Omental fat pad (tissue), 3 donors: ENCODE measurements at regions not wholly inside any gene's neighbourhood (a gene's known extent, or its start where the extent isn't known, plus 50 kb on each side); places are given as distances from the start of the nearest gene placed in this dataset.

Experiments
- ATAC-seq: fragments of 150-250 bp; one replicate; pipeline ENCODE4 v1.9.1; 2016; ENCODE audit warnings: mild to moderate bottlenecking, moderate library complexity; ENCODE audit not compliant: low FRiP score
- DNase-seq: peaks from one replicate; pipeline ENCODE4 v3.0.0-alpha.2; 2019; ENCODE audit warnings: low spot score
- TF ChIP-seq, protein P1 (sequence below), 3 donors: fragments of 450-650 bp; IDR thresholded peaks; one replicate each; pipeline ENCODE4 v1.5.1; 2016 to 2017; ENCODE audit warnings: antibody characterized with exemption in 3 of 3, mild to moderate bottlenecking in 3 of 3, moderate library complexity in 2 of 3

DNA sequence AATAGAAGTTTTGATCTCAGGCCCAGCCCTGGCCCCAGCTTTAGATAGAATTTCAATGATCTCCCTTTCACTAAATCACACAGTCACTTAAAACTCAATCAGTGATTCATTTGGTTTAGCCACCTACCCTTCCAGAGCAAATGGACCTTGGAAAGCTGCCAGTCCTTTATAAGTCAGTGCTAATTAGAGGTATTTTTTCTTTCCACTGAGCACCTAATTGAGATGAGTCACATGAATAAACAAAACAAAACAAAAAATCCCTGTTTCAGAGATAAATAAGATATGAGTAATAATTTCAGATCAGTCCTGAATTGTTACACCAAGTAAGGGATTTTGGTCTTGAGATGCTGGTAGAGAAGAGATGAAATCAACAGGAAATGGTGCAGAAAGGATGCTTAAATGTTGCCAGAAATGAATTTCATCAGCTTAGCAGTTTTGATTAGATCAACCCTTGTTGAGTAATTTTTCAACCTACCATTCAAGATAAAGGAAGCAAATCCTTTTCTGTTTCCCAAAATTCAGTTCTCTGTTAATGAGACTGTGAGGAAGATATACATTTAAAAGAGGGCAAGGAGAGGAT, 352.0 kb upstream of the COL8A1 start:
- DNase-seq (no peak), ATAC-seq (no peak)
- TF ChIP-seq, protein P1, sequence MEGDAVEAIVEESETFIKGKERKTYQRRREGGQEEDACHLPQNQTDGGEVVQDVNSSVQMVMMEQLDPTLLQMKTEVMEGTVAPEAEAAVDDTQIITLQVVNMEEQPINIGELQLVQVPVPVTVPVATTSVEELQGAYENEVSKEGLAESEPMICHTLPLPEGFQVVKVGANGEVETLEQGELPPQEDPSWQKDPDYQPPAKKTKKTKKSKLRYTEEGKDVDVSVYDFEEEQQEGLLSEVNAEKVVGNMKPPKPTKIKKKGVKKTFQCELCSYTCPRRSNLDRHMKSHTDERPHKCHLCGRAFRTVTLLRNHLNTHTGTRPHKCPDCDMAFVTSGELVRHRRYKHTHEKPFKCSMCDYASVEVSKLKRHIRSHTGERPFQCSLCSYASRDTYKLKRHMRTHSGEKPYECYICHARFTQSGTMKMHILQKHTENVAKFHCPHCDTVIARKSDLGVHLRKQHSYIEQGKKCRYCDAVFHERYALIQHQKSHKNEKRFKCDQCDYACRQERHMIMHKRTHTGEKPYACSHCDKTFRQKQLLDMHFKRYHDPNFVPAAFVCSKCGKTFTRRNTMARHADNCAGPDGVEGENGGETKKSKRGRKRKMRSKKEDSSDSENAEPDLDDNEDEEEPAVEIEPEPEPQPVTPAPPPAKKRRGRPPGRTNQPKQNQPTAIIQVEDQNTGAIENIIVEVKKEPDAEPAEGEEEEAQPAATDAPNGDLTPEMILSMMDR (IDR thresholded peaks at IDR 0.05): no peak

DNA sequence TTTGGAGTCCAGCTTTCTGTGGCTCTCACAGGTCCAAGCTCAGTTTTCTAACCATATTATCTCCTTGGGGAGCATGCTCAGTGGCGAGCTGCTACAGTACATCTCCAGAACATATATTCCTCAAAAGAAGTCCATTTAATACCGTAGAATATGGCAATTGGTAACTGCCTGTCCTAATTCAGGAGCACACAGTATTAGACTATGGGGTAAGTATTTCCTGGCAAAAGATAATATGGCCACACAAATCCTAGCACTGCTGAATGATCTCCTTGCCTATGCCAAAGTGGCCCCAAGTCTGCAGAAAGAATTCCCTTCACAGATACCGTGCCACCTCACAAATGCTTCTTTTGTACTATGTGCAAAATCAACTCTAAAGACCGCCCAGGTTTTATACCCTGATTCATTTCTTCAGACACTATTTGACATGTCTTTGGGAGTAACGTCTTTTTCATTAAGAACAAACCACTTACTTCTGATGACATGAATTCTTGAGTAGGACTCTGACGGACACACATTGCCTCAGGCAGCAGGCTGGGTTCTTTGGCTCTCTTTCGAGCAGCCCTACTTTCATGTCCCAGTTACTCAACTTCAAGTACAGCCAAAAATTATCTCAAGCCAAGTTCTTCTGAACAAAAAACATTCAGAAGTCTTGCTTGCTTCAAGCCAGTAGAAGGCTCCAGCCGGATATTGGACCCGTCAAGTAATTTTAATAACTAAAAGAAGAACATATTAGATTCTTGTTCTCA, 368.3 kb upstream of the DCBLD2 start:
- ATAC-seq: no peak
- TF ChIP-seq, protein P1 (IDR thresholded peaks at IDR 0.05): no peak
- DNase-seq: no peak

DNA sequence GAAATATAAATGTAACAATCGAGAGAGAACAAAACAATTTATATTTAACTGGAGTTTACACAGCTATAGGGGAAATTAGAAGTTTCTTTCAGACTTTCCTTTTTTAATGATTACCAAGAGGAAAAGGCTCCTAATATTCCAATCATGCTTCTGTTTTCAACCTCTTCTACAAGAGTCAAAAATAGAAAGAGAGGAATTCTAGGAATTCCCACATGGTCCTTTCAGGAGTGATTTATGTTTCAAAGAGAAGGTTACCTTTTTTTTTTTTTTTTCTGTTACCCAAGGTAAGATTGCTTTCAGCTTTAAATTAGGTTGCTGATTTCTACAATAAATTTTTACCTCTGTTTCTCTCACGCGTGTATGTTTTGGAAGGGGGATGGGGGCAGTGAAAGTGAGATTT, 355.3 kb upstream of the DCBLD2 start:
- ATAC-seq: no peak
- no peak for DNase-seq
- TF ChIP-seq, protein P1 (IDR thresholded peaks at IDR 0.05): no peak

DNA sequence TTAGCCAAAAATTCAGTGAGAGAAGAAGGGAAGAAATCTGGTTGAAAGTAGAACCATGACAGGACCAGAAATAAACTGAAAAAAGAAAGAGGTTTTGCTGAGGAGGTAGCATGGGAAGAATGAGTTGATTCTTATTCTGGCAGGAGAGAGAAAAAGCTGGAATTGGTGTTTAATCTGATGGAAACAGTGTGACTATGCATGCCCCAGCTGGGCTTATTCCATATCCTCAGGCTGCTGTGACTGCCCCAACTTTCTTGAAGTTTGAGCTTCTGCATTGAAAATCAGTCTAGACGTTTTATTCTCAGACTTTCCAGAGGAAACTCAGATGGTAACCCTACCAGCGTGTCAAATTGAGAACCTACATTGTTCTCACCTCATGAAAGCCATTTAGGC, 352.5 kb upstream of the DCBLD2 start:
- no peak for DNase-seq
- TF ChIP-seq, protein P1 (IDR thresholded peaks at IDR 0.05): no peak
- no peak for ATAC-seq

DNA sequence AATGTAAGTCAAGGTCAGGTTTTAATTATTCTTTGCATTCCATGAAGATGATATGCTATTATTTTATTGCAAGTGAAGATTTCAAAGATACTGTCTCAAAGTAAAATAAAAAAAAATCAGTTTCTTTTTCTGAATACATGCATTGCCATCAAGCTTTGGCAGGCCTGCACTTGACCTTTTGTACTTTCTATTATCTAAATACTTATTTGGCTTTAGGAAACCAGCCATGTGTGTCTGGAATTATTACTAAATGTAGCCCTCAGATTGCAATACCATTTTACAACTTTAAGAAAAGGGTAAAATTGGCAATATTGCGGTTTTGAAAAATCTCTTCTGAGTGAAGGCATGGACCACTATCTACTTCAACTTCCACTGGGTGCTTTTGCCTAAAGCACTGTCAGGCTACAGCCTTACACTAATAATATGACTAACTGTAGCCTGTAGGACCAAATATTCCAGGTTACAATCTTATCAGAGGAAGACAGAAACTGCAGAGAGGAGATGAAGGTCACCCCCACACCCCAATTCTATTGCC, 349.4 kb upstream of the DCBLD2 start:
- TF ChIP-seq, protein P1 (IDR thresholded peaks at IDR 0.05): no peak
- DNase-seq (no peak), ATAC-seq (no peak)

DNA sequence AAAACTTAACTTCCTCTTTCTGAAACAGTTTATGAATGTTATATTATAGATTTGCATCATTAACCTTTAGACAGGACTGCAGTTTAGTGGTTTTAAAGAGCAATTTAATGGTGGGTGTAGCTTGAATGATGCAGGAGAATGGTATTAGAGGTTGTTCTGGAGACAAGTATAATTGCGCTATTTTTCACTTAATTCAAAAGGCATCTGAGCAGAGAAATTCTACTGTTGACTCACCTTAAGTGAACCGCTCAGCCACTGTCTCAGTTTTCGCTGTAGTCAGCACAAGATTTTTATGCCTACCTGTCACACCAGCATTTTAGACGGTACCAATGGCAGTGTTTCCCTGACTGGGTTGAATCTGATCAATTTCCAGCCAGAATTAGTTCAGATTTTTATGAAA, 348.8 kb upstream of the DCBLD2 start:
- no peak for DNase-seq
- ATAC-seq: peak; percentile 68
- TF ChIP-seq, protein P1 (IDR thresholded peaks at IDR 0.05): no peak

DNA sequence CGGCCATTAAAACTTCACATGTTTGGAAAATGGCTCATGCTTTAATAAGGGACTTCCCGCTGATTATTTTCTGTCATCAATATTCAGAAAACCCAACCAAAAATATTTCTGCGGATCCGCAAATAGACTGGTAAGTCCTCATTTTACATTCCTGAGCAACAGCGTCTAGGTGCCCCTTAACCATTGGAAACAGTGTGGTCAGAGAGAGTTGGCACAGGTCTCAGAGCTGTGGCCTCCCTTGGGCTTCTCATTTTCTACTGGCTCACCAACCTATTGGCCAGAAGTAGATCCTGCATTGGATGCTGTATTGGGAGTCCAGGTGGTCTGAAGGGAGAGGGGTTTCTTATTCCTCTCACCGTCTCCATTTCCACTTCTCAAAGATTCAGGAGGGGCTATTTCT, 348.1 kb upstream of the DCBLD2 start:
- ATAC-seq (no peak), DNase-seq (no peak)
- TF ChIP-seq, protein P1 (IDR thresholded peaks at IDR 0.05): no peak
